Tibial artery (tissue), 4 donors: ENCODE measurements at regions not wholly inside any gene's neighbourhood (a gene's known extent, or its start where the extent isn't known, plus 50 kb on each side); places are given as distances from the start of the nearest gene placed in this dataset.

Source experiments
- DNase-seq, 2 donors: peaks; one replicate each; pipeline ENCODE4 v3.0.0-alpha.2; 2019
- H3K27ac ChIP-seq, 2 donors: fragments of 200-600 bp; sonication (generic) in 1 of 2; 1 replicate in 1 of 2; 2 replicates in 1 of 2; pipeline ENCODE4 v1.5.1; 2018 to 2019; ENCODE audit warnings: mild to moderate bottlenecking in 1 of 2
- H3K27me3 ChIP-seq, 2 donors: fragments of 200-600 bp; sonication (generic) in 1 of 2; one replicate each; pipeline versions ENCODE4 v1.5.1 to v1.6.0; 2016 to 2019
- H3K36me3 ChIP-seq, 3 donors: fragments of 200-600 bp; sonication (generic) in 2 of 3; one replicate each; pipeline ENCODE4 v1.5.1; 2016 to 2019; ENCODE audit warnings: mild to moderate bottlenecking in 2 of 3
- H3K4me1 ChIP-seq, 4 donors: fragments of 200-600 bp; sonication (generic) in 2 of 4; 1 replicate in 3 of 4; 2 replicates in 1 of 4; pipeline ENCODE4 v1.5.1; 2016 to 2019
- H3K4me3 ChIP-seq, 2 donors: fragments of 200-600 bp; sonication (generic) in 1 of 2; 1 replicate in 1 of 2; 2 replicates in 1 of 2; pipeline ENCODE4 v1.5.1; 2018 to 2019; ENCODE audit warnings: mild to moderate bottlenecking in 2 of 2
- H3K9me3 ChIP-seq, 3 donors: fragments of 200-600 bp; sonication (generic) in 1 of 3; one replicate each; pipeline ENCODE4 v1.5.1; 2016 to 2019
- CTCF ChIP-seq, 2 experiments: fragments of 200-600 bp in 1 of 2; fragments of 450-650 bp in 1 of 2; IDR thresholded peaks; one replicate each; pipeline ENCODE4 v1.5.1; 2017 to 2019; ENCODE audit warnings: antibody characterized with exemption in 2 of 2, mild to moderate bottlenecking in 1 of 2, moderate library complexity in 1 of 2
- intact Hi-C: fragments of 100-400 bp; cut with DNase I; formaldehyde crosslinking; loops from one replicate; pipeline ENCODE4 v1.15.0; 2023; ENCODE audit warnings: low total_unique reads

DNA sequence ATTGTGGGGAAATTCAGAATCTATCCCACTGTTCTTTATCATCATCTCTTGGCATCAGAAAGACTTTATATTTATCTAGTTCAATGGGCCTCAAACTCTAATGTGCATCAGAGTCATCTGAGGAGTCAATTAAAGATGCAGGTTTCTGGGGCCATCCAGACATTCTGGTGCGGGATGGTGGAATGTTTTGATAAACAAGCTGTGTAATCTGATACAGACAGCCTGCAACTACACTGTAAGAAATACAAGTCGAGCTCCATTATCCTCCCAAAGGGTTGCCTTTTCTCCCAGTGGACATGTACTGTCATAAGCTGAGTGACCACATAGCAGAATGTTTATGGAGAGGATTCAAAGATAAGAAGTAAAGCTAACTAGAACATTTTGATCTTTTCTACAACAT lies 515.3 kb upstream of the DCC start:
- H3K36me3 ChIP-seq, result no peaks in the 10 kb centered on the region
- intact Hi-C loops, result no loop called here

GRCh38 chr18:51833850-51834249 lies 506.1 kb upstream of the DCC start:
- Histone ChIP-seq H3K36me3 (no peaks in the 10 kb centered on the region), H3K27me3 (no peaks in the 10 kb centered on the region), H3K9me3 (no peaks in the 10 kb centered on the region), H3K27ac (no peak overlapping the region), H3K4me3 (no peak overlapping the region), H3K4me1 (no peaks in the 10 kb centered on the region)
- intact Hi-C loops, result no loop called here
- no peak for TF ChIP-seq CTCF (IDR thresholded peaks at IDR 0.05)
- no peak for DNase-seq

More for the DNA sequence above, 515.3 kb upstream of the DCC start:
- H3K4me3 ChIP-seq, result no peak overlapping the region
- H3K9me3 ChIP-seq, result no peaks in the 10 kb centered on the region
- H3K4me1 ChIP-seq, result no peaks in the 10 kb centered on the region
- H3K27ac ChIP-seq, result no peak overlapping the region
- H3K27me3 ChIP-seq, result no peaks in the 10 kb centered on the region
- no peak for DNase-seq
- no peak for TF ChIP-seq CTCF (IDR thresholded peaks at IDR 0.05)

DNA sequence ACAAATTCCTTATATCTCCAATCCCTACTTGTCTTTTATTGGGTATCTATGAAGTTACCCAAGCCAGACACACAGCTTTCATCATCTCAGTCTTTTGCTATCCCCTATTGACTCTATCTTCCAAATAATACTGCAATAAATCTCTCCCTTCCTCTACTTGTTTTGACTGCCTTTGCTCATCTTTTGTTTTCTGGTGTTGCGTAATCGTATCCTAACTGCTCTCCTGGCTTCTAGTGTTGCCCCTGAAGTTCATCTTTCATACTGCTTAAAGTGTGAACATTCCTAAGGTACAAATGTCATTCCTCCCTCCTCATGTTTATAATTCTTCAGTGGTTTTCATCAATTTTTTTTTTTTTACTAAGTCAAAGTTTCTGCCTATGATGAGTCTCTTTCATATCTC lies 491.3 kb upstream of the DCC start:
- Histone ChIP-seq H3K36me3 (no peaks in the 10 kb centered on the region), H3K9me3 (no peaks in the 10 kb centered on the region), H3K27ac (no peak overlapping the region), H3K4me1 (no peaks in the 10 kb centered on the region), H3K27me3 (no peaks in the 10 kb centered on the region), H3K4me3 (no peak overlapping the region)
- no peak for DNase-seq
- intact Hi-C loops, result no loop called here
- TF ChIP-seq CTCF (IDR thresholded peaks at IDR 0.05), result no peak

GRCh38 chr18:51852681-51853080 lies 487.3 kb upstream of the DCC start:
- no peak for TF ChIP-seq CTCF (IDR thresholded peaks at IDR 0.05)
- Histone ChIP-seq H3K9me3 (no peaks in the 10 kb centered on the region), H3K4me1 (no peaks in the 10 kb centered on the region), H3K27ac (no peak overlapping the region), H3K27me3 (no peaks in the 10 kb centered on the region), H3K4me3 (no peak overlapping the region), H3K36me3 (no peaks in the 10 kb centered on the region)
- DNase-seq, result no peak
- intact Hi-C loops, result no loop called here

GRCh38 chr18:51857989-51858388 lies 482.0 kb upstream of the DCC start:
- H3K36me3 ChIP-seq, result no peaks in the 10 kb centered on the region
- no peak for DNase-seq
- no peaks in the 10 kb centered on the region for H3K4me1 ChIP-seq
- no peaks in the 10 kb centered on the region for H3K9me3 ChIP-seq
- H3K27ac ChIP-seq, result no peak overlapping the region
- no peak overlapping the region for H3K4me3 ChIP-seq
- intact Hi-C loops, result no loop called here
- H3K27me3 ChIP-seq, result no peaks in the 10 kb centered on the region
- no peak for TF ChIP-seq CTCF (IDR thresholded peaks at IDR 0.05)

GRCh38 chr18:51861046-51861445 lies 479.0 kb upstream of the DCC start:
- Histone ChIP-seq H3K4me3 (no peak overlapping the region), H3K4me1 (no peaks in the 10 kb centered on the region), H3K27me3 (no peaks in the 10 kb centered on the region), H3K9me3 (peaks cover 0 to 7% (median 0%) of the 10 kb centered on the region in 3 donors), H3K27ac (no peak overlapping the region), H3K36me3 (no peaks in the 10 kb centered on the region)
- intact Hi-C loops, result no loop called here
- no peak for TF ChIP-seq CTCF (IDR thresholded peaks at IDR 0.05)
- DNase-seq, result no peak
